ENCODE measurements at regions not wholly inside any gene's neighbourhood (a gene's known extent, or its start where the extent isn't known, plus 50 kb on each side); places are given as distances from the start of the nearest gene placed in this dataset.

DNA sequence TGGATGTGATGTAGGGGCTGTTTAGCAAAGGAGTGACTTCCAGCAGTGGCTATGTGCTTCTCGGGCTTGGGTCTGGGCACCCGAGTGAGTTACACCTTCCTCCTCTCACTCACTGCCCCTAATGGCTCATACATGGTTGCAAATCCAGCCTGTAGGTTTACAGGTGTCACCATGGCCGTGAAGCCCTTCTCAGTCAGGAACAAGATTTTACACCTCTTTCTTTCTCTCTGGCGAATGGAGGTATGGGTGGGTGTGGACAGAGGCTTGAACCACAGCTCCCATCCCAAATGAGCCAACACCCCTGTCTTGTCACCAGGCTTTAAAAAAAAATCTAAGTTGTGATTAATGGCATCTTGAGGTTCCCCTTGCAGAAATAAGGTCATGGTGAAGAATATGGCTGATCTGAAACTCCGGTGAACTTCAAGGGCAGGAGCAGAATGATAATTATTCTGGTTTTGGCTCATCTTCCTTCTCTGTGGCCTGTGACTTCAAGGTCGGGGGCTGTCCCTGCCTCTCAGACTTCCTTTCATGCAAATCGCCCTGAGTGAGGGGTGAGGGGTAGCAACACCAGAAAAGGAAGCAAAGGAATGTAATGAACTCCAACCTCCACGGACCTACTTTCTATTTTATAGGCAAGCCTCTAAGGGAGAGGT lies 331.2 kb downstream of the MAF start:
- H3K36me3 ChIP-seq (ENCODE audit: insufficient read depth, low read length): no peaks in the 10 kb centered on the region
- H3K79me2 ChIP-seq (replicated peaks; ENCODE audit: insufficient read depth, low read length): no peaks in the 10 kb centered on the region
- no peaks in the 10 kb centered on the region for H3K9me2 ChIP-seq (ENCODE audit: insufficient read depth, low read length)
- H2AFZ ChIP-seq (ENCODE audit: low read depth, low read length): no peak overlapping the region
- H3K9ac ChIP-seq (ENCODE audit: low read length): no peak overlapping the region
- TF ChIP-seq SMC3 (conservative IDR thresholded peaks at IDR 0.05; ENCODE audit: poor library complexity) (no peak), EZH2 (IDR thresholded peaks at IDR 0.05; ENCODE audit: borderline replicate concordance, insufficient read depth, low read length, poor library complexity, severe bottlenecking) (no peak), MXI1 (conservative IDR thresholded peaks at IDR 0.05; ENCODE audit: poor library complexity, severe bottlenecking) (no peak), RAD21 (conservative IDR thresholded peaks at IDR 0.05) (no peak), EP300 (conservative IDR thresholded peaks at IDR 0.05; ENCODE audit: poor library complexity, severe bottlenecking) (no peak), POLR2AphosphoS5 (IDR thresholded peaks at IDR 0.05) (no peak), TAF1 (IDR thresholded peaks at IDR 0.05; ENCODE audit: low read depth) (no peak)
- TF ChIP-seq, protein P1, sequence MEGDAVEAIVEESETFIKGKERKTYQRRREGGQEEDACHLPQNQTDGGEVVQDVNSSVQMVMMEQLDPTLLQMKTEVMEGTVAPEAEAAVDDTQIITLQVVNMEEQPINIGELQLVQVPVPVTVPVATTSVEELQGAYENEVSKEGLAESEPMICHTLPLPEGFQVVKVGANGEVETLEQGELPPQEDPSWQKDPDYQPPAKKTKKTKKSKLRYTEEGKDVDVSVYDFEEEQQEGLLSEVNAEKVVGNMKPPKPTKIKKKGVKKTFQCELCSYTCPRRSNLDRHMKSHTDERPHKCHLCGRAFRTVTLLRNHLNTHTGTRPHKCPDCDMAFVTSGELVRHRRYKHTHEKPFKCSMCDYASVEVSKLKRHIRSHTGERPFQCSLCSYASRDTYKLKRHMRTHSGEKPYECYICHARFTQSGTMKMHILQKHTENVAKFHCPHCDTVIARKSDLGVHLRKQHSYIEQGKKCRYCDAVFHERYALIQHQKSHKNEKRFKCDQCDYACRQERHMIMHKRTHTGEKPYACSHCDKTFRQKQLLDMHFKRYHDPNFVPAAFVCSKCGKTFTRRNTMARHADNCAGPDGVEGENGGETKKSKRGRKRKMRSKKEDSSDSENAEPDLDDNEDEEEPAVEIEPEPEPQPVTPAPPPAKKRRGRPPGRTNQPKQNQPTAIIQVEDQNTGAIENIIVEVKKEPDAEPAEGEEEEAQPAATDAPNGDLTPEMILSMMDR (IDR thresholded peaks at IDR 0.05; ENCODE audit: poor library complexity, severe bottlenecking): no peak
- TF ChIP-seq, protein P2, sequence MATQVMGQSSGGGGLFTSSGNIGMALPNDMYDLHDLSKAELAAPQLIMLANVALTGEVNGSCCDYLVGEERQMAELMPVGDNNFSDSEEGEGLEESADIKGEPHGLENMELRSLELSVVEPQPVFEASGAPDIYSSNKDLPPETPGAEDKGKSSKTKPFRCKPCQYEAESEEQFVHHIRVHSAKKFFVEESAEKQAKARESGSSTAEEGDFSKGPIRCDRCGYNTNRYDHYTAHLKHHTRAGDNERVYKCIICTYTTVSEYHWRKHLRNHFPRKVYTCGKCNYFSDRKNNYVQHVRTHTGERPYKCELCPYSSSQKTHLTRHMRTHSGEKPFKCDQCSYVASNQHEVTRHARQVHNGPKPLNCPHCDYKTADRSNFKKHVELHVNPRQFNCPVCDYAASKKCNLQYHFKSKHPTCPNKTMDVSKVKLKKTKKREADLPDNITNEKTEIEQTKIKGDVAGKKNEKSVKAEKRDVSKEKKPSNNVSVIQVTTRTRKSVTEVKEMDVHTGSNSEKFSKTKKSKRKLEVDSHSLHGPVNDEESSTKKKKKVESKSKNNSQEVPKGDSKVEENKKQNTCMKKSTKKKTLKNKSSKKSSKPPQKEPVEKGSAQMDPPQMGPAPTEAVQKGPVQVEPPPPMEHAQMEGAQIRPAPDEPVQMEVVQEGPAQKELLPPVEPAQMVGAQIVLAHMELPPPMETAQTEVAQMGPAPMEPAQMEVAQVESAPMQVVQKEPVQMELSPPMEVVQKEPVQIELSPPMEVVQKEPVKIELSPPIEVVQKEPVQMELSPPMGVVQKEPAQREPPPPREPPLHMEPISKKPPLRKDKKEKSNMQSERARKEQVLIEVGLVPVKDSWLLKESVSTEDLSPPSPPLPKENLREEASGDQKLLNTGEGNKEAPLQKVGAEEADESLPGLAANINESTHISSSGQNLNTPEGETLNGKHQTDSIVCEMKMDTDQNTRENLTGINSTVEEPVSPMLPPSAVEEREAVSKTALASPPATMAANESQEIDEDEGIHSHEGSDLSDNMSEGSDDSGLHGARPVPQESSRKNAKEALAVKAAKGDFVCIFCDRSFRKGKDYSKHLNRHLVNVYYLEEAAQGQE (IDR thresholded peaks at IDR 0.05; ENCODE audit: borderline replicate concordance): no peak
- no peaks in the 10 kb centered on the region for H3F3A ChIP-seq (ENCODE audit: insufficient read depth, low read length, poor library complexity, severe bottlenecking)
- H3K4me3 ChIP-seq (ENCODE audit: low read length): no peak overlapping the region
- H3K27me3 ChIP-seq (ENCODE audit: insufficient read depth, low read depth, low read length): no peaks in the 10 kb centered on the region
- H3K4me2 ChIP-seq (ENCODE audit: low read length): no peak overlapping the region
- no peaks in the 10 kb centered on the region for H4K20me1 ChIP-seq (ENCODE audit: insufficient read depth)
- no peak overlapping the region for H3K27ac ChIP-seq (ENCODE audit: low read length)
- no peaks in the 10 kb centered on the region for H3K9me3 ChIP-seq (ENCODE audit: low read length)

DNA sequence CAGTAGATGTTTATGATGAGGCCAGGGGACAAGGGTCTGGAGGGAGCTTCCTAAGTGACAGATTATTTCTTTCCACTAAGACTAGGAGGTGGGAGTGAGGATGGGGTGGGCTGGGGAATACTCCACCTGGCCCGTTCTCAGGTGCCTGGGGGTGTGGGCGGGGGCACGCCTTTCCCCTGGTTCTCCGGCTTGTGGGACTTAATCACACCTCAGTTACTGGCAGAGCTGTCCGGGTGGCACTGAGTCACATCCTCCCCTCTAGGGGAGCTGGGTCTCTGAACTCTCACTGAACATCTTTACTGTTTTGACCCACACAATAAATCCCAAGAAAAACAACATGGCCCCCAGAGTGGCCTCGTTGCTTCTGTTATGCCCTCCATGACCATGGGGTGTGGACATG lies 332.8 kb downstream of the MAF start:
- Histone ChIP-seq H3K27me3 (ENCODE audit: insufficient read depth, low read depth, low read length) (no peaks in the 10 kb centered on the region), H3K4me3 (ENCODE audit: low read length) (no peak overlapping the region), H3K27ac (ENCODE audit: low read length) (no peak overlapping the region), H3K9ac (ENCODE audit: low read length) (no peak overlapping the region), H4K20me1 (ENCODE audit: insufficient read depth) (no peaks in the 10 kb centered on the region), H3K36me3 (ENCODE audit: insufficient read depth, low read length) (no peaks in the 10 kb centered on the region), H3F3A (ENCODE audit: insufficient read depth, low read length, poor library complexity, severe bottlenecking) (no peaks in the 10 kb centered on the region), H3K79me2 (replicated peaks; ENCODE audit: insufficient read depth, low read length) (no peaks in the 10 kb centered on the region), H2AFZ (ENCODE audit: low read depth, low read length) (no peak overlapping the region), H3K4me2 (ENCODE audit: low read length) (no peak overlapping the region), H3K9me2 (ENCODE audit: insufficient read depth, low read length) (no peaks in the 10 kb centered on the region), H3K9me3 (ENCODE audit: low read length) (no peaks in the 10 kb centered on the region)
- TF ChIP-seq EZH2 (IDR thresholded peaks at IDR 0.05; ENCODE audit: borderline replicate concordance, insufficient read depth, low read length, poor library complexity, severe bottlenecking) (no peak), MXI1 (conservative IDR thresholded peaks at IDR 0.05; ENCODE audit: poor library complexity, severe bottlenecking) (no peak), RAD21 (conservative IDR thresholded peaks at IDR 0.05) (no peak), SMC3 (conservative IDR thresholded peaks at IDR 0.05; ENCODE audit: poor library complexity) (no peak), POLR2AphosphoS5 (IDR thresholded peaks at IDR 0.05) (no peak), EP300 (conservative IDR thresholded peaks at IDR 0.05; ENCODE audit: poor library complexity, severe bottlenecking) (no peak), TAF1 (IDR thresholded peaks at IDR 0.05; ENCODE audit: low read depth) (no peak)
- TF ChIP-seq, protein P1 (IDR thresholded peaks at IDR 0.05; ENCODE audit: poor library complexity, severe bottlenecking): no peak
- TF ChIP-seq, protein P2 (IDR thresholded peaks at IDR 0.05; ENCODE audit: borderline replicate concordance): no peak

Data from neural cell (in vitro differentiated cells).